ENCODE measurements at regions not wholly inside any gene's neighbourhood (a gene's known extent, or its start where the extent isn't known, plus 50 kb on each side); places are given as distances from the start of the nearest gene placed in this dataset.
A peak's percentile ranks its signal among the peaks of the same experiment; 100 is the strongest.
"Not testable (repeated sequence)": the region's sequence is repeated elsewhere in the genome, so short reads cannot be mapped to it uniquely, and the experiment has no call there.

- peak; percentile 32 for DNase-seq (ENCODE audit: low read depth)
These were observed 175.1 kb upstream of the SLC38A2 start for GRCh38 chr12:46547421-46548354.

GRCh38 chr12:46546634-46547273 lies 174.2 kb upstream of the SLC38A2 start:
- peak; percentile 81 for DNase-seq (ENCODE audit: low read depth)

DNA sequence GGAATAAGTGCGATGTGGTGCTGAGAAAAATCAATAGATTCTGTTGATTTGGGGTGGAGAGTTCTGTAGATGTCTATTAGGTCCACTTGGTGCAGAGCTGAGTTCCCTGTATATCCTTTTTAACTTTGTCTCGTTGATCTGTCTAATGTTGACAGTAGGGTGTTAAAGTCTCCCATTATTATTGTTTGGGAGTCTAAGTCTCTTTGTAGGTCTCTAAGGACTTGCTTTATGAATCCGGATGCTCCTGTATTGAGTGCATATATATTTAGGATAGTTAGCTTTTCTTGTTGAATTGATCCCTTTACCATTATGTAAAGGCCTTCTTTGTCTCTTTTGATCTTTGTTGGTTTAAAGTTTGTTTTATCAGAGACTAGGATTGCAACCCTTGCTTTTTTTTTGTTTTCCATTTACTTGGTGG lies 170.8 kb upstream of the SLC38A2 start:
- not testable (repeated sequence) for DNase-seq (ENCODE audit: low read depth)

DNA sequence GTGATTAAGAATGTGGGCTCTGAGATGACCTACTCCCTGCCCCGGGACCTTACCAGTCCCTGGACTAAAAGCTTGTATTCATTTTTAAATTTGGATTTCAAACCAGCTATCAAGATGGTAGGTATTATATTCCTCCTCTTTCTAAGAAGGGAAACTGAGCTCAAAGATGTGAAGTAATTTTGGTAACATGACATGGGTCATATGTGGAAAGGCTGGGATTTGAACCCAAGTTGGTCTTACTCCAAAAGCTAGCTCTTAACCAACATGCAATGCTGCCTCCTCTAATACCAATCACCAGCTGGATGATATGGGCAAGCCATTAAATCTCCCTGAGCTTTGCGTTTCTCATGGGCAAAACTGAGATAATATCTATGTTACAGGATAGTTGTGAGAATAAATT lies 166.4 kb upstream of the SLC38A2 start:
- DNase-seq (ENCODE audit: low read depth), result no peak

DNA sequence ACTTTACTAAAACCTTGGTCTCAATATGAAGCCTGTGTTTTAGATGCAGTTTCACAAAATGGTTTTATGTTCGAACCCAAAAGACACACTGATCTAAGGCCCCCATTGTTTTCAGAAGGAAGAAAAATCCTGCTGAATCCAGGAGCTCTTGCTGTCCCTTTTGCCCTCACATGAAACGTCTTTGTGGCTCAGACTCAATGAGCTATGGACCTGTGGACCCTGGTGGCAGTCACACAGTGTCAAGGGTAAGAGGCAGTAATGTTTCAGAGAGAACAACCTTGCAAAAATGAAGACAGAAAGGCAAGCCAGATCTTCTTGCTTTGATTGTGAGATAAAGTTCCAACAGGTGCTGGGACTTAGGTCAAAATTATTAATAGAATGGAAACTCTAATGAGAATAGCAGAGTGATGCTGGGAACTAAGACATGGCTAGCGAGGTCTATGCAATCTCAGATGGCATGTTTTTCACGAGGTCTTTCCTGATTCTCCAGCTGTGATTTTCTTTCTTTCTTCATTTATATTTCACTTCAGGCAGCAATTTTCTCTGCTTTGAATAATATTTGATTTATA lies 164.9 kb upstream of the SLC38A2 start:
- no peak for DNase-seq (ENCODE audit: low read depth)

DNA sequence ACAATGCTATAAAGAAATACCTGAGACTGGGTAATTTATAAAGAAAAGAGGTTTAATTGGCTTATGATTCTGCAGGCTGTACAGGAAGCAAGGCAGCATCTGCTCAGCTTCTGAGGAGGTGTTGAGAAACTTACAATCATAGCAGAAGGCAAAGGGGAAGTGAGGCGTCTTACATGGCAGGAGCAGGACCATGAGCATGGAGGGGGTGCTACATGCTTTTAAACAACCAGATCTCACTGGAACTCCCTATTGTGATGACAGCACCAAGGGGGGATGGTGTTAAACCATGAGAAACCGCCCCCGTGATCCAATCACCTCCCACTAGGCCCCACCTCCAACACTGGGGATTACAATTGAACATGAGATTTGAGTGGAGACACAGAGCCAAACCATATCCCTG lies 163.7 kb upstream of the SLC38A2 start:
- DNase-seq (ENCODE audit: low read depth), result not testable (repeated sequence)

DNA sequence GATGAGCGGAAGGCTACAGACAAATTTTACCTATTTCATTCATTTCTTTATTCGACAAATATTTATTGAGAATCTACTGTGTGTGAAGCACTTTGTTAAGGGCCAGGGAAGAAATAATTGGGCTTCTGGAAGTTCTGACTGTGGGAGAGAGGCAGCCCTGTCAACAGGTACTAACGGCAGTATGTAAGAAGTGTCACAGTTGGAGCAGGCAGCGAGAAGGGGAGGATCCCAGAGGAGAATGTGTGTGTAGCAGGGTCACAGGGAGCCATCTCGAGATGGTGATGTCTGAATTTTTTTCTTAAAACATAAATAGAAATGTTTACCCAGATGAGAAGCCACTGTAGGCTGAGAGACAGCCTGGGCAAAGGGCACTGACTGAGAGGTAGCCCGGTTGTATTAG lies 163.3 kb upstream of the SLC38A2 start:
- no peak for DNase-seq (ENCODE audit: low read depth)

DNA sequence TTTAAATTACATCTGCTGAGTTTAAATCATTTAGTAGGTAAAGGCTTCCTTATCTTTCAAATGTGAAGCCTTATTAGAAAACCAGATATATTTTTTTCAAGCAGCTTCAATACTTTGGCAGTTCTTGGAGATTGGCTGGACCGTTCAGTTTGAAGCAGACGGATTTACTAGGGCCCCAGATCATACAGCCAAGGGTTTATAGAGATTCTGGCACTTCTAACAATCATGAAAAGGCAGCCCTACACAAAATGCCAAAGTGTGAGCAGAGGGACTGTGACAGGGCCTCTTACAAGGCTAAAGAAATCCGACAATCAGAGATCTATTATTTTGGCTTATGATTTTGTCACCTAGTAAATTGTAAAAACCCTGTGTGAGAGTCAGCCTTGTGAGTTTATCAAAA lies 162.8 kb upstream of the SLC38A2 start:
- DNase-seq (ENCODE audit: low read depth), result no peak

DNA sequence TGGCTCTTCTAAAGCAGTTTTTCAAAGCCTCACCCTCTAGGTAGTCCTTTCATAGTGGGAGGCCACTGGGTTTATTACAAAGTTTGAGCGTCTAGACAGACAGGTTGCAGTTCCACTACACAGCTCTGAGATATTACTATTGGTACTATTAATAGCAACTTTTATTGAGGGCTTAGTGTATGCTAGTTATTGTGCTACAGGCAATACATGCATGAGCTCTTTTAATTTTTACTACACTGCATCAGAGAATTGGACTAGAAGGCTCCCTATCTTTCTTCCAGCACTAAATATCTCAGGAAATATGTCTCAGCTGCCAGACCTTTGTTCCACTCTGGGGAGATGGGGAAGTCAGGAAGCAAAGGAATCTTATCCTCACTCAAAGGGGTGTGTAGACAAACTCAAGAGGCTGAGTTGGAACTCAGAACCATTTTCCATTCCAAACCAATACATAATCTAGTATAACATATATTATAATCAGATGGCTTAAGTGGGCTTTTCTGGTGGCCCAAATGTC lies 161.8 kb upstream of the SLC38A2 start:
- DNase-seq (ENCODE audit: low read depth), result no peak

DNA sequence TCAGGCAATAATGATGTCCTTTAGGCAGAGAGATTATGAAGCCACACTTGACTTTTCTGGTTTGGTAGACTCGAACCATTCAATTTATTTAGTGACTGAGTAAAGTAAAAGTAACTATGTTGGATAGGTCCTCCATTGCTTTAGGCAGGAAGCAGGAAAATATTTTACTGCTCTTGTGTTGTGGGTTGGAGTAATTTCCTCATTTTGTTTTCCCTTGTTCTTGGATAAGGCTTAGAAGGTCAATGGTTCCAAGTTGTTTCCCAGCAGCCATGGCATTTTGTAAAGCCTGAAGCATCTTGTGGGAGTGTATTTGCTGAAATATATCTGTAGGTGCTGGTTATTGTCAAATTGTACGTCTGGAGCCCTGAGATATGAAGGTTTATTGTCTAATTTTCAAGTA lies 161.2 kb upstream of the SLC38A2 start:
- DNase-seq (ENCODE audit: low read depth), result no peak

DNA sequence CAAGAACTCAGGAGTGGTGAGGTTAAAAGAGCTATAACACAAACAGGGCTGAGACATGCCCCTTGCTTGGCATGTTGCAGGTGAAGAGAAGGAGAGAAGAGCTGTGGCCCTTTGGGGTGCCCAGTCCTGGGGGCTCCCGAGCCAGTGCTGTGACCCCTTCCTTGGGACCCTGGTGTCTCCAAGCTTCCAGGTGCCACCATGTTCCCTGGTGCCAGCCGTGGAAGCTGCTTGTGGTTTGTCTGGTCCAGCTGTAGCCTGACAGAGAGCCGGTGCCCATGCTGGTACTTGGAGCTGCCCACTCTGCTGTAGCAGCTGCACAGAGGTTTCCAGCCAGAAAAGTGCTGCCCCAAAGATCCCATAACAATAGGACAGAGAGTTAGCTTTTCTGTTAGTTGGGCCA lies 159.2 kb upstream of the SLC38A2 start:
- DNase-seq (ENCODE audit: low read depth), result no peak

GRCh38 chr12:46531059-46531785 lies 158.6 kb upstream of the SLC38A2 start:
- no peak for DNase-seq (ENCODE audit: low read depth)

- no peak for DNase-seq (ENCODE audit: low read depth)
These were observed 157.9 kb upstream of the SLC38A2 start for GRCh38 chr12:46530373-46531056.

- DNase-seq (ENCODE audit: low read depth), result no peak
These were observed 153.7 kb upstream of the SLC38A2 start for GRCh38 chr12:46526233-46526632.

GRCh38 chr12:46524778-46525177 lies 152.2 kb upstream of the SLC38A2 start:
- peak; percentile 80 for DNase-seq (ENCODE audit: low read depth)

DNA sequence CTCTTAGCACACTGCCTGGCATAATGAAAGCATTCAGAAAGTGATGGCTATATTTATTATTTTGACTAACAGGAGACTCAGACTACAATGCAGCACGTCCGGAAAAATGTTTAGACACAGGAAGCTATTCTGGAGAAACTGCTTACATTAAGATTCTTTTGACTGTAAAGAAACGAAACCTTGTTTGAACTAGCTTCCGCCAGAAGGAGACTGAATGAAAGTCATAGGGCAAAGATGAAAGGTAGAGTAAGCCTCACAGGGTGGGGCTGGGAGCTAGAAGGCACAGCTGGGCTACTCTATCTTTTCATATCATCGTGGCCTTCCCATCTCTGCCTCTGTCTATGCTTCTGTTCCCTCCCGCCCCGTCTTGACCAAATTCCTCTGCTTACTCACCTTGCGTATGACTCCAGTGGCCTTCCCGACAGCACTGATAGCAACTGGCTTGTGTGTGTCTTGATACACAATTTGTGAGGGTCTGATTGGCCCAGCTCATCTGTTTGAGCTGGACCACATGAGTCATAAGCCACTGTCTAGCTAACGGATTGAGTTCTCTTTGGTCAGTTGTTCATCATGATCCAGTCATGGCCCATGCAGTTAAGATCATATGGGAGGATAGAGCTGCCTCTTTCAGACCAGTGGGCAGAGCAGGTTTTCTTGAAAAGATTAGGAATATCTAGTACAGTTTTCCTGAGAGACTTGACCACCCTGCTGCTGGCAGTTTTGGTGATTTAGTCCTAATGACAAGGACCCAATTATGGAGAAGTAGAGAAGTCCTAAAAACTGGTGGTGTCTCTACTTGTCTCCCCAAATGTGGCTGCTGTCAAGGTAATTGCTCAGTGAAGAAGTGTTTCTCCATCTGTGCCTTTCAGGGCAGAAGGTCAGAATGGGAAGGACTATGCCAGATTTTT lies 151.5 kb upstream of the SLC38A2 start:
- peak; percentile 98 for DNase-seq (ENCODE audit: low read depth)

- DNase-seq (ENCODE audit: low read depth), result no peak
These were observed 150.9 kb upstream of the SLC38A2 start for GRCh38 chr12:46523446-46523845.

DNA sequence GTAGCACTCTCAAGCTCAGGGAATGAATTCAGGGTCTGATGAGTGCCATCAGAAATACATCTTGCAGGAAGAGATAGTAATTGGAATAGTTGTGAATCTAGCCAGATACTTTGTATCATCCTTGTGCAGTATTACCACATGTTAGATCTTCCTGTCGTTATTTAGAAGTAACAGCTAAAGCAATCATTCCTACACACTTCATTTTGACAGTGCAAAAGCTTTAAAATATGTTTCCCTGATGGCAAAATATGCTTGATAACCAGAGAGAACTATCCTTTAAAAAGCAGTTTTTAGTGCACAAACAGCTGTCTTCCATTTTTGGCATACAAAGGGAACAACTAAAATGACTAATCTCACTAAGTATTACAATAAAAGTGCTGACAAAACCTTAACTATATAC lies 149.5 kb upstream of the SLC38A2 start:
- DNase-seq (ENCODE audit: low read depth), result no peak

DNA sequence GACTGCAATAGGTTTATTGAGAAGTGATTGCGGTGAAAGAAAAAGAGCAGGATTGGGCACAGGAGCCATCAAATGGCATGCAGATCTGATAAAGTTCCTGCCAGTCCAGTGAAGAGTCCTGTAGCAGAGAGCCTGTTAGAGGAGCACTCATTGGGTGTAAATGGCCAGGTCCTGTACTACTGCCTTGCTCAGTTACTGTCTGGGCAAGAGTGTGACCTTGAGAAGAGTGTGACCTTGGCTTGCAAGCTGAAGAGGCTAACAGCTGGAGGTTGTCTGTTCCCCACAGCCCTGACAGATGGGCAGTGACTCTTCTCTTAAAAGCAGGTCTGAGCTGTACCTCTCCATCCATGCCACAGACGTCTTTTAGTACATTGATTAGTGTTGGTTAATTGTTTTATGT lies 148.6 kb upstream of the SLC38A2 start:
- no peak for DNase-seq (ENCODE audit: low read depth)

- DNase-seq (ENCODE audit: low read depth), result no peak
These were observed 146.8 kb upstream of the SLC38A2 start for GRCh38 chr12:46519407-46519806.

DNA sequence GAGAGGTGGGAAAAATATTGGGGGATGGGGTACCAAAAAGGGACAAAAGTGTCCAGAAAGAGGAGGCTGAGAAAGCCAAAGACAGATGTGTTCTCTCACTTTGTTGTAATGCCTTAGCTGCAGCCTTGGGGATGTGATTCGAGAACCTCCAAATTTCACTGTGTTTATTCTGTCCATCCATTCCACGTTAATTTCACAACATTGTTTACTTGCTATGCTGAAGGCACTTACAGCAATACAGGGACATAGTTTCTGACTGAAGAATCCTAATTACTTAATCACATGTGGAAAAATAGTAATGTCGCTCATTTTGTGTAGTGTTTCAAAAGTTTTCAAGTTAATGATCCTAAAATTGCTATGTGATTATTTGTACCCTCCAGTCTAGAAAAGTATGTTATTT lies 146.2 kb upstream of the SLC38A2 start:
- peak; percentile 38 for DNase-seq (ENCODE audit: low read depth)

Data from iris pigment epithelial cell (primary cell).